Esophagus muscularis mucosa (tissue), 4 donors: ENCODE measurements at regions not wholly inside any gene's neighbourhood (a gene's known extent, or its start where the extent isn't known, plus 50 kb on each side); places are given as distances from the start of the nearest gene placed in this dataset.

ENCODE experiments used
- DNase-seq: peaks from one replicate; pipeline ENCODE4 v3.0.0-alpha.2; 2017; ENCODE audit errors: extremely low spot score
- H3K27ac ChIP-seq, 4 donors: fragments of 200-600 bp; sonication (generic); replicated peaks in 1 of 4; 1 replicate in 3 of 4; 2 replicates in 1 of 4; pipeline ENCODE4 v1.5.1; 2016 to 2019; ENCODE audit warnings: mild to moderate bottlenecking in 1 of 4
- H3K27me3 ChIP-seq, 4 donors: fragments of 200-600 bp; sonication (generic); one replicate each; pipeline versions ENCODE4 v1.5.1 to v1.6.0; 2016 to 2019
- H3K36me3 ChIP-seq, 4 donors: fragments of 200-600 bp; sonication (generic); one replicate each; pipeline ENCODE4 v1.5.1; 2016 to 2019
- H3K4me1 ChIP-seq, 4 donors: fragments of 200-600 bp; sonication (generic); one replicate each; pipeline ENCODE4 v1.5.1; 2016 to 2019
- H3K4me3 ChIP-seq, 4 donors: fragments of 200-600 bp; sonication (generic); 1 replicate in 2 of 4; 2 replicates in 2 of 4; pipeline ENCODE4 v1.5.1; 2016 to 2019; ENCODE audit warnings: mild to moderate bottlenecking in 4 of 4, moderate library complexity in 1 of 4
- H3K9me3 ChIP-seq, 4 donors: fragments of 200-600 bp; sonication (generic); 1 replicate in 3 of 4; 2 replicates in 1 of 4; pipeline ENCODE4 v1.5.1; 2016 to 2019
- CTCF ChIP-seq, 3 experiments: fragments of 200-600 bp in 2 of 3; fragments of 450-650 bp in 1 of 3; sonication (generic) in 2 of 3; IDR thresholded peaks; one replicate each; pipeline ENCODE4 v1.5.1; 2017 to 2019; ENCODE audit warnings: antibody characterized with exemption in 3 of 3, mild to moderate bottlenecking in 2 of 3, moderate library complexity in 1 of 3
- EP300 ChIP-seq: sonication (generic); formaldehyde crosslinking; IDR thresholded peaks from one replicate; pipeline ENCODE4 v1.6.1; 2017; ENCODE audit warnings: antibody characterized with exemption
- POLR2A ChIP-seq: fragments of 450-650 bp; IDR thresholded peaks from one replicate; pipeline ENCODE4 v1.6.1; 2017; ENCODE audit warnings: antibody characterized with exemption, moderate library complexity, mild to moderate bottlenecking, low read depth
- POLR2AphosphoS5 ChIP-seq, 2 donors: sonication (generic); formaldehyde crosslinking; IDR thresholded peaks; one replicate each; pipeline ENCODE4 v1.6.1; 2017; ENCODE audit warnings: antibody characterized with exemption in 2 of 2
- WGBS: methylation state at CpG from one replicate; pipeline ENCODE4 v1.1.5; 2018; 5-methylcytosine and 5-hydroxymethylcytosine counted together
- intact Hi-C: fragments of 100-400 bp; cut with DNase I; formaldehyde crosslinking; loops from one replicate; pipeline ENCODE4 v1.15.1; 2023

GRCh38 chr18:57891707-57892391 is 88.7 kb upstream of the ATP8B1 start:
- no peaks in the 10 kb centered on the region for H3K27me3 ChIP-seq
- WGBS, result 66% methylated on average over 2 of the region's 2 CpGs
- DNase-seq, result no peak
- no peak overlapping the region for H3K4me3 ChIP-seq
- H3K4me1 ChIP-seq, result peaks cover 0 to 18% (median 7%) of the 10 kb centered on the region in 4 donors
- H3K36me3 ChIP-seq, result no peaks in the 10 kb centered on the region
- intact Hi-C loops, result no loop called here
- H3K27ac ChIP-seq, result no peak overlapping the region
- no peaks in the 10 kb centered on the region for H3K9me3 ChIP-seq
- TF ChIP-seq POLR2A (no peak), POLR2AphosphoS5 (IDR thresholded peaks at IDR 0.05) (no peak), CTCF (IDR thresholded peaks at IDR 0.05) (no peak), EP300 (no peak)

GRCh38 chr18:57890266-57890665 is 87.2 kb upstream of the ATP8B1 start:
- Histone ChIP-seq H3K9me3 (no peaks in the 10 kb centered on the region), H3K4me3 (no peak overlapping the region), H3K4me1 (peaks cover 0 to 18% (median 7%) of the 10 kb centered on the region in 4 donors), H3K36me3 (no peaks in the 10 kb centered on the region), H3K27ac (no peak overlapping the region), H3K27me3 (no peaks in the 10 kb centered on the region)
- WGBS, result 86% methylated on average over 3 of the region's 3 CpGs
- DNase-seq, result no peak
- intact Hi-C loops, result no loop called here
- TF ChIP-seq POLR2AphosphoS5 (IDR thresholded peaks at IDR 0.05) (no peak), CTCF (IDR thresholded peaks at IDR 0.05) (no peak), POLR2A (no peak), EP300 (no peak)

GRCh38 chr18:57889841-57890240 is 86.7 kb upstream of the ATP8B1 start:
- peaks cover 0 to 18% (median 7%) of the 10 kb centered on the region in 4 donors for H3K4me1 ChIP-seq
- H3K4me3 ChIP-seq, result no peak overlapping the region
- H3K36me3 ChIP-seq, result no peaks in the 10 kb centered on the region
- 62% methylated on average over 1 of the region's 1 CpG for WGBS
- intact Hi-C loops, result loop anchor here (10.0 kb wide), 1 partner anchor 255 kb away; no protein-coding TSS in a partner anchor
- no peaks in the 10 kb centered on the region for H3K9me3 ChIP-seq
- H3K27me3 ChIP-seq, result no peaks in the 10 kb centered on the region
- no peak overlapping the region for H3K27ac ChIP-seq
- DNase-seq, result no peak
- TF ChIP-seq POLR2AphosphoS5 (IDR thresholded peaks at IDR 0.05) (no peak), EP300 (no peak), CTCF (IDR thresholded peaks at IDR 0.05) (no peak), POLR2A (no peak)

GRCh38 chr18:57887543-57888383 is 84.6 kb upstream of the ATP8B1 start:
- Histone ChIP-seq H3K4me3 (no peak overlapping the region), H3K4me1 (peaks cover 0 to 18% (median 7%) of the 10 kb centered on the region in 4 donors), H3K36me3 (no peaks in the 10 kb centered on the region), H3K9me3 (no peaks in the 10 kb centered on the region), H3K27ac (no peak overlapping the region), H3K27me3 (no peaks in the 10 kb centered on the region)
- WGBS, result 90% methylated on average over 9 of the region's 9 CpGs
- DNase-seq, result no peak
- intact Hi-C loops, result loop anchor here (10.0 kb wide), 1 partner anchor 253 kb away; no protein-coding TSS in a partner anchor
- TF ChIP-seq POLR2AphosphoS5 (IDR thresholded peaks at IDR 0.05), result no peak
- TF ChIP-seq EP300, result no peak
- no peak for TF ChIP-seq POLR2A
- no peak for TF ChIP-seq CTCF (IDR thresholded peaks at IDR 0.05)
